ENCODE measurements at regions not wholly inside any gene's neighbourhood (a gene's known extent, or its start where the extent isn't known, plus 50 kb on each side); places are given as distances from the start of the nearest gene placed in this dataset.

DNA sequence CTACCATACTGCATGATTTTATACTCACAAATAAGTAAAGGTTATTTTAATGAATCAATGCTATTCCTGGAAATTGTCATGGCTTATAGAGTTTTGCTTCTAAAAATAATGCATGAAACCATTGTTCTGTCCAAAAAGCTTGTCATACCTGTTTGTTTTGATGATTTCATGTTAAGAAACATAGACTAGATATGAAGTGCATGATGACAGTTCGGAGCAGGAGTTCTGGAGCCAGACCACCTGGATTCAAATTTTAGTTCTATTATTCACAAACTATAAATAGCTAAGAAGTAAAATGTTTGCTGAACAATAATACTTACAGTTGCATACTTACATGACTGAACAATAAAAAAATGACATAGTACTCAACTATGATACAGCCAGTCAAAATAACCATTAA, 107.0 kb upstream of the AKR1E2 start:
- H3K27ac ChIP-seq (ENCODE audit: extremely low read depth, low read depth, low read length), result no peak overlapping the region
- no peak for TF ChIP-seq ZFP69B (tag by site-specific recombination; IDR thresholded peaks at IDR 0.05)
- TF ChIP-seq ZNF138 (tag by site-specific recombination; IDR thresholded peaks at IDR 0.05; ENCODE audit: borderline replicate concordance), result no peak
- TF ChIP-seq ZNF140 (tag by site-specific recombination; IDR thresholded peaks at IDR 0.05), result no peak
- no peak for TF ChIP-seq ZBTB21 (tag by site-specific recombination; IDR thresholded peaks at IDR 0.05)
- TF ChIP-seq, protein P1, sequence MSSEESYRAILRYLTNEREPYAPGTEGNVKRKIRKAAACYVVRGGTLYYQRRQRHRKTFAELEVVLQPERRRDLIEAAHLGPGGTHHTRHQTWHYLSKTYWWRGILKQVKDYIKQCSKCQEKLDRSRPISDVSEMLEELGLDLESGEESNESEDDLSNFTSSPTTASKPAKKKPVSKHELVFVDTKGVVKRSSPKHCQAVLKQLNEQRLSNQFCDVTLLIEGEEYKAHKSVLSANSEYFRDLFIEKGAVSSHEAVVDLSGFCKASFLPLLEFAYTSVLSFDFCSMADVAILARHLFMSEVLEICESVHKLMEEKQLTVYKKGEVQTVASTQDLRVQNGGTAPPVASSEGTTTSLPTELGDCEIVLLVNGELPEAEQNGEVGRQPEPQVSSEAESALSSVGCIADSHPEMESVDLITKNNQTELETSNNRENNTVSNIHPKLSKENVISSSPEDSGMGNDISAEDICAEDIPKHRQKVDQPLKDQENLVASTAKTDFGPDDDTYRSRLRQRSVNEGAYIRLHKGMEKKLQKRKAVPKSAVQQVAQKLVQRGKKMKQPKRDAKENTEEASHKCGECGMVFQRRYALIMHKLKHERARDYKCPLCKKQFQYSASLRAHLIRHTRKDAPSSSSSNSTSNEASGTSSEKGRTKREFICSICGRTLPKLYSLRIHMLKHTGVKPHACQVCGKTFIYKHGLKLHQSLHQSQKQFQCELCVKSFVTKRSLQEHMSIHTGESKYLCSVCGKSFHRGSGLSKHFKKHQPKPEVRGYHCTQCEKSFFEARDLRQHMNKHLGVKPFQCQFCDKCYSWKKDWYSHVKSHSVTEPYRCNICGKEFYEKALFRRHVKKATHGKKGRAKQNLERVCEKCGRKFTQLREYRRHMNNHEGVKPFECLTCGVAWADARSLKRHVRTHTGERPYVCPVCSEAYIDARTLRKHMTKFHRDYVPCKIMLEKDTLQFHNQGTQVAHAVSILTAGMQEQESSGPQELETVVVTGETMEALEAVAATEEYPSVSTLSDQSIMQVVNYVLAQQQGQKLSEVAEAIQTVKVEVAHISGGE (tag by site-specific recombination; conservative IDR thresholded peaks at IDR 0.05; ENCODE audit: low read depth), result no peak
- no peak for TF ChIP-seq BCL11B (tag by site-specific recombination; IDR thresholded peaks at IDR 0.05; ENCODE audit: low read depth)
- no peak for TF ChIP-seq SETDB1 (IDR thresholded peaks at IDR 0.05; ENCODE audit: insufficient read length, low read length)
- no peak for TF ChIP-seq ZNF600 (tag by site-specific recombination; IDR thresholded peaks at IDR 0.05)
- TF ChIP-seq, protein P2, sequence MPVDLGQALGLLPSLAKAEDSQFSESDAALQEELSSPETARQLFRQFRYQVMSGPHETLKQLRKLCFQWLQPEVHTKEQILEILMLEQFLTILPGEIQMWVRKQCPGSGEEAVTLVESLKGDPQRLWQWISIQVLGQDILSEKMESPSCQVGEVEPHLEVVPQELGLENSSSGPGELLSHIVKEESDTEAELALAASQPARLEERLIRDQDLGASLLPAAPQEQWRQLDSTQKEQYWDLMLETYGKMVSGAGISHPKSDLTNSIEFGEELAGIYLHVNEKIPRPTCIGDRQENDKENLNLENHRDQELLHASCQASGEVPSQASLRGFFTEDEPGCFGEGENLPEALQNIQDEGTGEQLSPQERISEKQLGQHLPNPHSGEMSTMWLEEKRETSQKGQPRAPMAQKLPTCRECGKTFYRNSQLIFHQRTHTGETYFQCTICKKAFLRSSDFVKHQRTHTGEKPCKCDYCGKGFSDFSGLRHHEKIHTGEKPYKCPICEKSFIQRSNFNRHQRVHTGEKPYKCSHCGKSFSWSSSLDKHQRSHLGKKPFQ (tag by site-specific recombination; IDR thresholded peaks at IDR 0.05), result no peak
- TF ChIP-seq, protein P3, sequence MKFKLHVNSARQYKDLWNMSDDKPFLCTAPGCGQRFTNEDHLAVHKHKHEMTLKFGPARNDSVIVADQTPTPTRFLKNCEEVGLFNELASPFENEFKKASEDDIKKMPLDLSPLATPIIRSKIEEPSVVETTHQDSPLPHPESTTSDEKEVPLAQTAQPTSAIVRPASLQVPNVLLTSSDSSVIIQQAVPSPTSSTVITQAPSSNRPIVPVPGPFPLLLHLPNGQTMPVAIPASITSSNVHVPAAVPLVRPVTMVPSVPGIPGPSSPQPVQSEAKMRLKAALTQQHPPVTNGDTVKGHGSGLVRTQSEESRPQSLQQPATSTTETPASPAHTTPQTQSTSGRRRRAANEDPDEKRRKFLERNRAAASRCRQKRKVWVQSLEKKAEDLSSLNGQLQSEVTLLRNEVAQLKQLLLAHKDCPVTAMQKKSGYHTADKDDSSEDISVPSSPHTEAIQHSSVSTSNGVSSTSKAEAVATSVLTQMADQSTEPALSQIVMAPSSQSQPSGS (tag by site-specific recombination; IDR thresholded peaks at IDR 0.05; ENCODE audit: low read depth), result no peak
- POLR2A ChIA-PET, result no interaction called here
- no peaks in the 10 kb centered on the region for H3K4me1 ChIP-seq (ENCODE audit: control insufficient read depth, insufficient read depth, low read length)
- CTCF ChIA-PET, result interaction anchor here (0.5 to 1.1 kb wide), 4 partner anchors 33 to 830 kb away, joined by 3 to 4 read pairs (median 3); no protein-coding TSS in a partner anchor
- no peaks in the 10 kb centered on the region for H3K36me3 ChIP-seq (ENCODE audit: control insufficient read depth in 2 of 2, insufficient read depth in 1 of 2, low read length in 2 of 2)
- H3K4me3 ChIP-seq (ENCODE audit: low read depth, low read length), result no peak overlapping the region
- H3K9me3 ChIP-seq (ENCODE audit: control insufficient read depth, insufficient read depth, low read depth, low read length), result no peaks in the 10 kb centered on the region

DNA sequence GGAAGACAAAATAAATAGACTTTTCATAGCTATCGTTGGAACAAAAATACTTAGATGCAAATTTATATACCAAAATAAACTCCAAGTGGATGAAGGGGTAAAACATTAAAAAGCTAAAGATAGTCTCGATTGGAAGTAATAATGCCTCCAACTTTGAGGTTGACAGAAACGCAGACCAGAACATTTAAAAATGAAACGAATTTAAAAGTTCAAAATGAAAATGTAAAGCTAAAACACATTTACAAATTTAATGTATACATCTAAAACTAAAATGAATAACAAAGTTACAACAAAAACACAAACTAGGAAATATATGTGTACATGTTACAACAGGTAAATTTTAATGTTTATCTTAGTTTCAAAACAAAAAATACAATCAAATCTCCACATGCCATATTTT, 107.5 kb upstream of the AKR1E2 start:
- Histone ChIP-seq H3K4me3 (ENCODE audit: low read depth, low read length) (no peak overlapping the region), H3K36me3 (ENCODE audit: control insufficient read depth in 2 of 2, insufficient read depth in 1 of 2, low read length in 2 of 2) (no peaks in the 10 kb centered on the region), H3K27ac (ENCODE audit: extremely low read depth, low read depth, low read length) (no peak overlapping the region), H3K4me1 (ENCODE audit: control insufficient read depth, insufficient read depth, low read length) (no peaks in the 10 kb centered on the region), H3K9me3 (ENCODE audit: control insufficient read depth, insufficient read depth, low read depth, low read length) (no peaks in the 10 kb centered on the region)
- POLR2A ChIA-PET, result no interaction called here
- CTCF ChIA-PET, result interaction anchor here (0.6 to 1.1 kb wide), 3 partner anchors 32 to 829 kb away, joined by 3 to 4 read pairs (median 3); no protein-coding TSS in a partner anchor
- TF ChIP-seq ZNF596 (tag by site-specific recombination; IDR thresholded peaks at IDR 0.05) (no peak), KLF8 (tag by site-specific recombination; IDR thresholded peaks at IDR 0.05) (no peak), ZNF510 (tag by site-specific recombination; IDR thresholded peaks at IDR 0.05; ENCODE audit: insufficient replicate concordance) (no peak), ZNF514 (tag by site-specific recombination; IDR thresholded peaks at IDR 0.05) (no peak)
- TF ChIP-seq, protein P4, sequence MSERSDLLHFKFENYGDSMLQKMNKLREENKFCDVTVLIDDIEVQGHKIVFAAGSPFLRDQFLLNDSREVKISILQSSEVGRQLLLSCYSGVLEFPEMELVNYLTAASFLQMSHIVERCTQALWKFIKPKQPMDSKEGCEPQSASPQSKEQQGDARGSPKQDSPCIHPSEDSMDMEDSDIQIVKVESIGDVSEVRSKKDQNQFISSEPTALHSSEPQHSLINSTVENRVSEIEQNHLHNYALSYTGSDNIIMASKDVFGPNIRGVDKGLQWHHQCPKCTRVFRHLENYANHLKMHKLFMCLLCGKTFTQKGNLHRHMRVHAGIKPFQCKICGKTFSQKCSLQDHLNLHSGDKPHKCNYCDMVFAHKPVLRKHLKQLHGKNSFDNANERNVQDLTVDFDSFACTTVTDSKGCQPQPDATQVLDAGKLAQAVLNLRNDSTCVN (tag by site-specific recombination; optimal IDR thresholded peaks at IDR 0.05), result no peak
- TF ChIP-seq, protein P5, sequence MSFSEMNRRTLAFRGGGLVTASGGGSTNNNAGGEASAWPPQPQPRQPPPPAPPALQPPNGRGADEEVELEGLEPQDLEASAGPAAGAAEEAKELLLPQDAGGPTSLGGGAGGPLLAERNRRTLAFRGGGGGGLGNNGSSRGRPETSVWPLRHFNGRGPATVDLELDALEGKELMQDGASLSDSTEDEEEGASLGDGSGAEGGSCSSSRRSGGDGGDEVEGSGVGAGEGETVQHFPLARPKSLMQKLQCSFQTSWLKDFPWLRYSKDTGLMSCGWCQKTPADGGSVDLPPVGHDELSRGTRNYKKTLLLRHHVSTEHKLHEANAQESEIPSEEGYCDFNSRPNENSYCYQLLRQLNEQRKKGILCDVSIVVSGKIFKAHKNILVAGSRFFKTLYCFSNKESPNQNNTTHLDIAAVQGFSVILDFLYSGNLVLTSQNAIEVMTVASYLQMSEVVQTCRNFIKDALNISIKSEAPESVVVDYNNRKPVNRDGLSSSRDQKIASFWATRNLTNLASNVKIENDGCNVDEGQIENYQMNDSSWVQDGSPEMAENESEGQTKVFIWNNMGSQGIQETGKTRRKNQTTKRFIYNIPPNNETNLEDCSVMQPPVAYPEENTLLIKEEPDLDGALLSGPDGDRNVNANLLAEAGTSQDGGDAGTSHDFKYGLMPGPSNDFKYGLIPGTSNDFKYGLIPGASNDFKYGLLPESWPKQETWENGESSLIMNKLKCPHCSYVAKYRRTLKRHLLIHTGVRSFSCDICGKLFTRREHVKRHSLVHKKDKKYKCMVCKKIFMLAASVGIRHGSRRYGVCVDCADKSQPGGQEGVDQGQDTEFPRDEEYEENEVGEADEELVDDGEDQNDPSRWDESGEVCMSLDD (tag by site-specific recombination; IDR thresholded peaks at IDR 0.05), result no peak
